PC-3 (cell line): ENCODE measurements at regions not wholly inside any gene's neighbourhood (a gene's known extent, or its start where the extent isn't known, plus 50 kb on each side); places are given as distances from the start of the nearest gene placed in this dataset.

Source experiments
- CTCF ChIP-seq: fragments of 300-600 bp; sonication (generic); conservative IDR thresholded peaks from 2 replicates; pipeline ENCODE4 v1.5.1; 2017; ENCODE audit warnings: antibody characterized with exemption, low read depth, mild to moderate bottlenecking, low read length
- EZH2 ChIP-seq: fragments of 300-600 bp; sonication (generic); IDR thresholded peaks from one replicate; pipeline ENCODE4 v1.6.1; 2017; ENCODE audit warnings: antibody characterized with exemption, mild to moderate bottlenecking, low read length; ENCODE audit not compliant: unreplicated experiment
- EZH2phosphoT487 ChIP-seq: fragments of 300-600 bp; sonication (generic); IDR thresholded peaks from 2 replicates; pipeline ENCODE4 v1.6.1; 2018; ENCODE audit warnings: mild to moderate bottlenecking, antibody characterized with exemption, low read length, borderline replicate concordance

GRCh38 chr6:99816795-99817194, 177.2 kb downstream of the MCHR2 start:
- TF ChIP-seq EZH2phosphoT487 (no peak), CTCF (no peak), EZH2 (no peak)
